ENCODE measurements at regions not wholly inside any gene's neighbourhood (a gene's known extent, or its start where the extent isn't known, plus 50 kb on each side); places are given as distances from the start of the nearest gene placed in this dataset.

DNA sequence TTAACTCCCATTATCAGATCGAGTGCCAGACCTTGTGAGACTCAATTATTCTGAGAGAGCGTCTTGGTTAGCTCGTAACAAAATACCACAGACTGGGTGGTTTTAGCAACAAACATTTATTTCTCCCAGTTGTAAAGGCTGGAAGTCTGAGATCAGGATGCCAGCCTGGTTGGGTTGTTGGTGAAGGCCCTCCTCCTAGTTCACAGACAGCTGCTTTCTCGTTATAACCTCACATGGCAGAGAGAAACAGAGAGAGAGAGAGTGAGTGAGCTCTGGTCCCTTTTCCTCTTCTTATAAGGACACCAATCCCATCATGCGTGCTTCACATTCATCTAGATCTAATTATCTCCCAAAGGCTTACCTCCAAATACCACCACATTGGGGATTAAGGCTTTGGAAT, 114.2 kb upstream of the SLC24A2 start:
- Histone ChIP-seq H3K9ac (replicated peaks; ENCODE audit: extremely low read depth, insufficient read depth, low read length) (no peak overlapping the region), H3K4me3 (replicated peaks in 1 of 3; ENCODE audit: insufficient read depth in 1 of 3, low read depth in 1 of 3, low read length in 3 of 3) (no peak overlapping the region), H3K79me2 (ENCODE audit: control insufficient read depth, insufficient read depth, low read length) (no peaks in the 10 kb centered on the region), H3K9me3 (replicated peaks; ENCODE audit: control insufficient read depth, insufficient read depth, low read length) (no peaks in the 10 kb centered on the region), H3K4me2 (ENCODE audit: insufficient read depth, low read length) (no peak overlapping the region), H4K20me1 (replicated peaks; ENCODE audit: control insufficient read depth, extremely low read depth, insufficient read depth, low read length) (no peaks in the 10 kb centered on the region), H3K27ac (ENCODE audit: insufficient read depth, low read depth, low read length) (no peak overlapping the region), H3K9me1 (replicated peaks; ENCODE audit: control insufficient read depth, extremely low read depth, insufficient read depth, low read length) (no peaks in the 10 kb centered on the region), H2AFZ (ENCODE audit: low read depth, low read length) (no peak overlapping the region), H3K4me1 (ENCODE audit: control insufficient read depth, extremely low read depth, insufficient read depth, low read length) (no peaks in the 10 kb centered on the region), H3K27me3 (ENCODE audit: control insufficient read depth in 2 of 2, insufficient read depth in 2 of 2, low read length in 2 of 2) (no peaks in the 10 kb centered on the region), H3K36me3 (ENCODE audit: control insufficient read depth in 2 of 2, extremely low read depth in 1 of 2, insufficient read depth in 2 of 2, low read length in 2 of 2) (no peaks in the 10 kb centered on the region)
- TF ChIP-seq, protein P1, sequence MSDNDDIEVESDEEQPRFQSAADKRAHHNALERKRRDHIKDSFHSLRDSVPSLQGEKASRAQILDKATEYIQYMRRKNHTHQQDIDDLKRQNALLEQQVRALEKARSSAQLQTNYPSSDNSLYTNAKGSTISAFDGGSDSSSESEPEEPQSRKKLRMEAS (IDR thresholded peaks at IDR 0.05; ENCODE audit: insufficient read depth, insufficient read length): no peak
- no peak for TF ChIP-seq JUN (IDR thresholded peaks at IDR 0.05; ENCODE audit: borderline replicate concordance, insufficient read depth, insufficient read length, low read depth)
- TF ChIP-seq POLR2AphosphoS5 (IDR thresholded peaks at IDR 0.05; ENCODE audit: insufficient read depth, low read depth, low read length): no peak
- no peak for TF ChIP-seq MYC (IDR thresholded peaks at IDR 0.05; ENCODE audit: low read depth, low read length)
- no peak for TF ChIP-seq FOS (IDR thresholded peaks at IDR 0.05; ENCODE audit: borderline replicate concordance, insufficient read depth, low read length)
- FAIRE-seq (no peak), DNase-seq (ENCODE audit: low read depth, low spot score) (no peak)
- intact Hi-C loops (cut with micrococcal nuclease): no loop called here
- dilution Hi-C loops (cut with MboI; ENCODE audit: extremely low pct_ligation_motif_present, low sequenced_read_pairs): no loop called here
- ChIA-PET CTCF (no interaction called here), POLR2A (interaction anchor here (0.6 kb wide), 1 partner anchor 454 kb away, joined by 7 read pairs; no protein-coding TSS in a partner anchor)
- BruUV-seq (replicated peaks): no TSS peak

DNA sequence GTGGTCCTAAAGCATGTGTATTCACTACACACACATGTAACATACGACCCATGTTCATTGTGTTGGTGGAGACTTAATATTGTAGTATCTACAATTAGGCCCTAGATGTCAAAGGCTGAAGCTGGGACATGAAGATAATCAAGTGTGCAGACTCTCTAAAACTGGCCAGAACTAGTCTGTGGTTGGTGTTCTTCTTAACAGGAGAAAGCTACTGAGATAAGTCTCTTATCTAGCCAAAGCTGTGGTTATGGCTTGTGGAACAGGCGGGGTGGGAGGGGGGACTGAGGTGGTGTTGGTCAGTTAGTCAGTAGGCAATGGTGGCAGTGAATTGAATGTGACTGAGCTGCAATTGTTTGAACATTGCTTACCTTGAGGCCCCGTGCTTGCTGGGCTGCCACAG, 112.7 kb upstream of the SLC24A2 start:
- TF ChIP-seq POLR2A (IDR thresholded peaks at IDR 0.05; ENCODE audit: low read depth, low read length) (no peak), FOS (IDR thresholded peaks at IDR 0.05; ENCODE audit: borderline replicate concordance, insufficient read depth, low read length) (no peak), JUN (IDR thresholded peaks at IDR 0.05; ENCODE audit: borderline replicate concordance, insufficient read depth, insufficient read length, low read depth) (no peak)
- TF ChIP-seq, protein P1 (IDR thresholded peaks at IDR 0.05; ENCODE audit: insufficient read depth, insufficient read length): no peak
- ChIA-PET POLR2A (no interaction called here), CTCF (no interaction called here)
- H3K9me3 ChIP-seq (replicated peaks; ENCODE audit: control insufficient read depth, insufficient read depth, low read length): no peaks in the 10 kb centered on the region
- no TSS peak for BruUV-seq (replicated peaks)
- H3K9me1 ChIP-seq (replicated peaks; ENCODE audit: control insufficient read depth, extremely low read depth, insufficient read depth, low read length): no peaks in the 10 kb centered on the region
- no peaks in the 10 kb centered on the region for H4K20me1 ChIP-seq (replicated peaks; ENCODE audit: control insufficient read depth, extremely low read depth, insufficient read depth, low read length)
- H3K27me3 ChIP-seq (ENCODE audit: control insufficient read depth in 2 of 2, insufficient read depth in 2 of 2, low read length in 2 of 2): no peaks in the 10 kb centered on the region
- intact Hi-C loops (cut with micrococcal nuclease) (no loop called here), dilution Hi-C loops (cut with MboI; ENCODE audit: extremely low pct_ligation_motif_present, low sequenced_read_pairs) (no loop called here)
- H3K4me3 ChIP-seq (replicated peaks in 1 of 3; ENCODE audit: insufficient read depth in 1 of 3, low read depth in 1 of 3, low read length in 3 of 3): no peak overlapping the region
- no peak overlapping the region for H3K4me2 ChIP-seq (ENCODE audit: insufficient read depth, low read length)
- no peak overlapping the region for H3K27ac ChIP-seq (ENCODE audit: insufficient read depth, low read depth, low read length)
- DNase-seq (ENCODE audit: low read depth, low spot score) (no peak), FAIRE-seq (no peak)
- no peaks in the 10 kb centered on the region for H3K36me3 ChIP-seq (ENCODE audit: control insufficient read depth in 2 of 2, extremely low read depth in 1 of 2, insufficient read depth in 2 of 2, low read length in 2 of 2)
- no peaks in the 10 kb centered on the region for H3K79me2 ChIP-seq (ENCODE audit: control insufficient read depth, insufficient read depth, low read length)
- H3K4me1 ChIP-seq (ENCODE audit: control insufficient read depth, extremely low read depth, insufficient read depth, low read length): no peaks in the 10 kb centered on the region
- H3K9ac ChIP-seq (replicated peaks; ENCODE audit: extremely low read depth, insufficient read depth, low read length): no peak overlapping the region
- no peak overlapping the region for H2AFZ ChIP-seq (ENCODE audit: low read depth, low read length)

Measured in endothelial cell of umbilical vein (primary cell).